ENCODE measurements at regions not wholly inside any gene's neighbourhood (a gene's known extent, or its start where the extent isn't known, plus 50 kb on each side); places are given as distances from the start of the nearest gene placed in this dataset.

DNA sequence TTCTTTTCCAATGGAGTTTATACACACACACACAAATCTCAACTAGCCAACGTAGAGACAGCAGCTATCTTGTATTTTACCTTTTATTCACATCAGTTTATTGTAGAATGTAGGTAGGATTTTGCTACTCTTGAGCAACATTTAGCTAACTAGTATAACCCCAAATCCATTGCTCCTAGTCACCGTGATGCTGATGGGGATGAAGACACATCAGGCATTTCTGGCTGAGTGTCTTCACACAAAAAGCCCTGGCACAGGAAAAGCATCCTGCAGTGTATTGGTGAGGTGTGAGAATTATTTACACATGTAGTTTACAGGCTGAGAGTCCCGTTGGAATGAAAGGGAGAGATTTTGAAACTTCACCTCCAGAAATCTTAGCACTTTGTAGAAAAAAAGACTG is 65.9 kb upstream of the FBXL4 start:
- TF ChIP-seq, protein P1, sequence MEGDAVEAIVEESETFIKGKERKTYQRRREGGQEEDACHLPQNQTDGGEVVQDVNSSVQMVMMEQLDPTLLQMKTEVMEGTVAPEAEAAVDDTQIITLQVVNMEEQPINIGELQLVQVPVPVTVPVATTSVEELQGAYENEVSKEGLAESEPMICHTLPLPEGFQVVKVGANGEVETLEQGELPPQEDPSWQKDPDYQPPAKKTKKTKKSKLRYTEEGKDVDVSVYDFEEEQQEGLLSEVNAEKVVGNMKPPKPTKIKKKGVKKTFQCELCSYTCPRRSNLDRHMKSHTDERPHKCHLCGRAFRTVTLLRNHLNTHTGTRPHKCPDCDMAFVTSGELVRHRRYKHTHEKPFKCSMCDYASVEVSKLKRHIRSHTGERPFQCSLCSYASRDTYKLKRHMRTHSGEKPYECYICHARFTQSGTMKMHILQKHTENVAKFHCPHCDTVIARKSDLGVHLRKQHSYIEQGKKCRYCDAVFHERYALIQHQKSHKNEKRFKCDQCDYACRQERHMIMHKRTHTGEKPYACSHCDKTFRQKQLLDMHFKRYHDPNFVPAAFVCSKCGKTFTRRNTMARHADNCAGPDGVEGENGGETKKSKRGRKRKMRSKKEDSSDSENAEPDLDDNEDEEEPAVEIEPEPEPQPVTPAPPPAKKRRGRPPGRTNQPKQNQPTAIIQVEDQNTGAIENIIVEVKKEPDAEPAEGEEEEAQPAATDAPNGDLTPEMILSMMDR (IDR thresholded peaks at IDR 0.05) = no peak
- H3K9me3 ChIP-seq = no peaks in the 10 kb centered on the region
- no peak for DNase-seq (ENCODE audit: low spot score in 2 of 2)
- H3K4me1 ChIP-seq = no peaks in the 10 kb centered on the region
- intact Hi-C loops (cut with DNase I) = no loop called here
- no peak overlapping the region for H3K4me3 ChIP-seq
- no peaks in the 10 kb centered on the region for H3K36me3 ChIP-seq
- H3K27ac ChIP-seq = no peak overlapping the region
- no peaks in the 10 kb centered on the region for H3K27me3 ChIP-seq

- Histone ChIP-seq H3K4me3 (no peak overlapping the region), H3K4me1 (no peaks in the 10 kb centered on the region), H3K36me3 (no peaks in the 10 kb centered on the region), H3K27ac (no peak overlapping the region), H3K27me3 (no peaks in the 10 kb centered on the region), H3K9me3 (no peaks in the 10 kb centered on the region)
- intact Hi-C loops (cut with DNase I) = no loop called here
- TF ChIP-seq, protein P1 (IDR thresholded peaks at IDR 0.05) = no peak
- DNase-seq (ENCODE audit: low spot score in 2 of 2) = no peak
Measured at GRCh38 chr6:99013145-99013544, 65.4 kb upstream of the FBXL4 start.

DNA sequence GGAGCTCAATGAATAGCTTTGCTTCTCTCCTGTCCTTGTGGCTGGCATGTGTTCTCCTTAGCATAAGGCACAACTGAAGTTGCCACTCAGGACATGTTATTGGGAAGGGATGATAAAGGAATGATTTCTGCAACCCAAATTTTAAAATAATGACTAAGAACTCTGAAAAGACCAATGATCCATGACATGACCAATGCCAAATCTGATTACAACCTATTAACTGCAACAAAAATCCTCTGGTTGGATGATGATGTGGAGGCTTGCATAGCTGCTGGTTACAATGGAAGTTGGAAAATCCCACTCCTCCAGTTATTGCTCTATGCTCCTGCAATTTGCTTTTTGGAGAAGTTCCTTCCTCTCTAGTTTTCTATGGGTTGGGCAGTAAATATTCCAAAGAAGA is 63.4 kb upstream of the FBXL4 start:
- no peak for DNase-seq (ENCODE audit: low spot score in 2 of 2)
- intact Hi-C loops (cut with DNase I) = no loop called here
- Histone ChIP-seq H3K9me3 (no peaks in the 10 kb centered on the region), H3K27ac (no peak overlapping the region), H3K4me1 (no peaks in the 10 kb centered on the region), H3K27me3 (no peaks in the 10 kb centered on the region), H3K36me3 (no peaks in the 10 kb centered on the region), H3K4me3 (no peak overlapping the region)
- TF ChIP-seq, protein P1 (IDR thresholded peaks at IDR 0.05) = no peak

DNA sequence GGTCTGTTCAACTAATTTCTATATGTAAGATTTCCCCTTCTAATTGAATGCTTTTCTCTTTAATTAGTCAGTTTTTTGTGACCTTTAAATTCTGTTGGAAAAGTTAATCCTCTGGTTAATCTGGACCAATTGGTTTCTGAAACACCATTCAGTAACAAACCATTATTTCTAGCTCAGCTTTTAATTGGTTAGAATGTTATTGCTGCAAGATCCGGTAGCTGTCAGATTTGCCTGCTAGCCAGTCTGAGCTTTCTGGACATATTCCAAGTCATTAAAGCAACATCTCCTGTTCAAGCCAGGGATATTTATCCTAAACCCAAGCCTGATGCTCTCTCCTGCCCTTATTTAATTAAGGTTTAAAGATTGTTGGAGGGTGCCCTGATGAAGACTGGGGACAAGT is 55.1 kb upstream of the FBXL4 start:
- intact Hi-C loops (cut with DNase I) = no loop called here
- Histone ChIP-seq H3K4me3 (no peak overlapping the region), H3K27ac (no peak overlapping the region), H3K4me1 (no peaks in the 10 kb centered on the region), H3K9me3 (no peaks in the 10 kb centered on the region), H3K36me3 (no peaks in the 10 kb centered on the region), H3K27me3 (no peaks in the 10 kb centered on the region)
- DNase-seq (ENCODE audit: low spot score in 2 of 2) = no peak
- TF ChIP-seq, protein P1 (IDR thresholded peaks at IDR 0.05) = no peak

- DNase-seq (ENCODE audit: low spot score in 2 of 2) = no peak
- no peak overlapping the region for H3K27ac ChIP-seq
- no peaks in the 10 kb centered on the region for H3K27me3 ChIP-seq
- H3K9me3 ChIP-seq = no peaks in the 10 kb centered on the region
- TF ChIP-seq, protein P1 (IDR thresholded peaks at IDR 0.05) = no peak
- H3K4me1 ChIP-seq = no peaks in the 10 kb centered on the region
- H3K4me3 ChIP-seq = no peak overlapping the region
- H3K36me3 ChIP-seq = no peaks in the 10 kb centered on the region
- intact Hi-C loops (cut with DNase I) = no loop called here
Measured at GRCh38 chr6:98998103-98998502, 50.4 kb upstream of the FBXL4 start.

All from ascending aorta (tissue), 2 donors.